Endothelial cell of umbilical vein (primary cell): ENCODE measurements at regions not wholly inside any gene's neighbourhood (a gene's known extent, or its start where the extent isn't known, plus 50 kb on each side); places are given as distances from the start of the nearest gene placed in this dataset.

Experiments
- CTCF ChIP-seq, 2 donors: IDR thresholded peaks; 1 replicate in 1 of 2; 2 replicates in 1 of 2; pipeline ENCODE4 v1.5.1; 2011; ENCODE audit warnings: low read length in 2 of 2, mild to moderate bottlenecking in 2 of 2, moderate library complexity in 2 of 2, control low read depth in 1 of 2, inconsistent platforms in 1 of 2, low read depth in 1 of 2; ENCODE audit not compliant: insufficient read depth in 1 of 2; ENCODE audit errors: extremely low read depth in 1 of 2
- EZH2 ChIP-seq: IDR thresholded peaks from 2 replicates; pipeline ENCODE4 v1.6.1; 2012; ENCODE audit warnings: borderline replicate concordance, low read depth, mild to moderate bottlenecking, moderate library complexity, low read length, inconsistent platforms; ENCODE audit not compliant: severe bottlenecking
- FOS ChIP-seq: IDR thresholded peaks from 2 replicates; pipeline ENCODE4 v1.6.1; 2011; ENCODE audit warnings: mild to moderate bottlenecking, low read length, moderate library complexity, borderline replicate concordance; ENCODE audit not compliant: insufficient read depth
- JUN ChIP-seq: IDR thresholded peaks from 2 replicates; pipeline ENCODE4 v1.6.1; 2011; ENCODE audit warnings: borderline replicate concordance, low read depth; ENCODE audit not compliant: insufficient read length, insufficient read depth
- MAX ChIP-seq: IDR thresholded peaks from 2 replicates; pipeline ENCODE4 v1.6.1; 2011; ENCODE audit not compliant: insufficient read depth, insufficient read length
- MYC ChIP-seq: IDR thresholded peaks from one replicate; pipeline ENCODE4 v1.6.1; 2011; ENCODE audit warnings: mild to moderate bottlenecking, low read depth, low read length
- POLR2A ChIP-seq: IDR thresholded peaks from 2 replicates; pipeline ENCODE4 v1.6.1; 2012; ENCODE audit warnings: low read depth, mild to moderate bottlenecking, control low read depth, low read length
- POLR2AphosphoS5 ChIP-seq: IDR thresholded peaks from 2 replicates; pipeline ENCODE4 v1.6.1; 2012; ENCODE audit warnings: low read depth, mild to moderate bottlenecking, control low read depth, low read length, moderate library complexity; ENCODE audit not compliant: insufficient read depth

GRCh38 chr10:114766470-114766869 is 55.1 kb upstream of the FHIP2A start:
- TF ChIP-seq POLR2AphosphoS5 (no peak), CTCF (IDR thresholded peaks at IDR 0.05; ENCODE audit: extremely low read depth in 1 of 2, insufficient read depth in 1 of 2, low read depth in 1 of 2, low read length in 2 of 2) (no peak), FOS (no peak), MYC (no peak), POLR2A (no peak), EZH2 (no peak), JUN (no peak), MAX (no peak)
